Psoas muscle (tissue), 7 donors: ENCODE measurements at regions not wholly inside any gene's neighbourhood (a gene's known extent, or its start where the extent isn't known, plus 50 kb on each side); places are given as distances from the start of the nearest gene placed in this dataset.

Experiments used
- ATAC-seq, 4 donors: fragments of 200-7000 bp; cut with Tn5 transposase; one replicate each; pipeline ENCODE4 v1.9.1; 2020; ENCODE audit warnings: moderate library complexity in 3 of 4, mild to moderate bottlenecking in 2 of 4
- DNase-seq, 2 donors: peaks; one replicate each; pipeline ENCODE4 v3.0.0-alpha.2; 2020
- H3K27ac ChIP-seq: fragments of 200-600 bp; one replicate; pipeline ENCODE4 v1.8.0; 2022
- H3K27me3 ChIP-seq, 3 donors: fragments of 200-600 bp in 1 of 3; one replicate each; pipeline versions ENCODE4 v1.6.1 to v1.8.0; 2013 to 2022; ENCODE audit warnings: low read length in 2 of 3, mild to moderate bottlenecking in 2 of 3, moderate library complexity in 1 of 3; ENCODE audit not compliant: insufficient read depth in 3 of 3
- H3K36me3 ChIP-seq, 2 donors: fragments of 200-600 bp in 1 of 2; one replicate each; pipeline versions ENCODE4 v1.6.1 to v1.8.0; 2013 to 2022; ENCODE audit warnings: low read depth in 1 of 2, mild to moderate bottlenecking in 1 of 2, moderate library complexity in 1 of 2; ENCODE audit not compliant: insufficient read depth in 1 of 2
- H3K4me1 ChIP-seq: fragments of 200-600 bp; one replicate; pipeline ENCODE4 v1.8.0; 2022
- H3K4me3 ChIP-seq: fragments of 200-600 bp; one replicate; pipeline ENCODE4 v1.8.0; 2022; ENCODE audit warnings: mild to moderate bottlenecking
- H3K9me3 ChIP-seq: fragments of 200-600 bp; one replicate; pipeline ENCODE4 v1.8.0; 2022
- WGBS, 3 donors: extraction: QIAGEN DNeasy Blood & Tissue Kit; methylation state at CpG; one replicate each; pipeline versions ENCODE4 v1.1.6 to v1.1.7; 2013; 5-methylcytosine and 5-hydroxymethylcytosine counted together
- intact Hi-C, 2 donors: fragments of 100-400 bp; cut with DNase I; formaldehyde crosslinking; loops; one replicate each; pipeline versions ENCODE4 v1.11.0 to v1.14.2; 2022
- TF ChIP-seq, protein P1 (sequence below): fragments of 200-600 bp; IDR thresholded peaks from one replicate; pipeline ENCODE4 v1.8.0; 2022; ENCODE audit warnings: antibody characterized with exemption
- donor health status: healthy with polysubstance abuse.
- donor health status: DM: no; HTN: no; CAD: no; lungs with moderate emphysema.
- donor health status: Bipolar disorder and iron deficiency.
- donor health status: healthy.
- donor health status: DM: yes; HTN: yes; CAD: no.
- donor health status: DM: no; HTN: no; CAD: no.
- donor health status: DM: yes; HTN: yes; CAD: no.

DNA sequence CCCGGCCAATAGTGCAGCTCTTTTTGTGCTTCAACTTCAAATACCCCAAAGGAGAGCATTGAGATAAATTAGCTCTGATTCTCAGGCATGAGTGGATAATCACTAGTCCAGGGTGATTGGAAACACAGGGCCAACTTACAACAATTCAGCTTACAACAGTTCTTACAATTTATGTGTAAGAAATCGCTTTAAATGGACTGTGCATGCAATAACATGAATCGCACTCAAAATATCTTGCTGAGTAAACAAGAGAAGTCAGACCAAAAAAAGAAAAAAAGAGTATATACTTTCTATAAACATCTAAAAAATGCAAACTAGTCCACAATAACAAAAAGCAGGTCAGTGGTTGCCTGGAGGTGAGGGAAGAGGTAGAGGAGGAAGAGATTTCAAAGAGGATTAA, 150.6 kb upstream of the EDIL3 start:
- ATAC-seq (no peak), DNase-seq (no peak)
- intact Hi-C loops: no loop called here
- Histone ChIP-seq H3K36me3 (no peaks in the 10 kb centered on the region), H3K4me1 (no peaks in the 10 kb centered on the region), H3K27me3 (no peaks in the 10 kb centered on the region), H3K4me3 (no peak overlapping the region), H3K27ac (no peak overlapping the region), H3K9me3 (no peaks in the 10 kb centered on the region)
- WGBS, 3 donors: 88 to 93% (median 88%) methylated on average over 3 of the region's 3 CpGs
- TF ChIP-seq, protein P1, sequence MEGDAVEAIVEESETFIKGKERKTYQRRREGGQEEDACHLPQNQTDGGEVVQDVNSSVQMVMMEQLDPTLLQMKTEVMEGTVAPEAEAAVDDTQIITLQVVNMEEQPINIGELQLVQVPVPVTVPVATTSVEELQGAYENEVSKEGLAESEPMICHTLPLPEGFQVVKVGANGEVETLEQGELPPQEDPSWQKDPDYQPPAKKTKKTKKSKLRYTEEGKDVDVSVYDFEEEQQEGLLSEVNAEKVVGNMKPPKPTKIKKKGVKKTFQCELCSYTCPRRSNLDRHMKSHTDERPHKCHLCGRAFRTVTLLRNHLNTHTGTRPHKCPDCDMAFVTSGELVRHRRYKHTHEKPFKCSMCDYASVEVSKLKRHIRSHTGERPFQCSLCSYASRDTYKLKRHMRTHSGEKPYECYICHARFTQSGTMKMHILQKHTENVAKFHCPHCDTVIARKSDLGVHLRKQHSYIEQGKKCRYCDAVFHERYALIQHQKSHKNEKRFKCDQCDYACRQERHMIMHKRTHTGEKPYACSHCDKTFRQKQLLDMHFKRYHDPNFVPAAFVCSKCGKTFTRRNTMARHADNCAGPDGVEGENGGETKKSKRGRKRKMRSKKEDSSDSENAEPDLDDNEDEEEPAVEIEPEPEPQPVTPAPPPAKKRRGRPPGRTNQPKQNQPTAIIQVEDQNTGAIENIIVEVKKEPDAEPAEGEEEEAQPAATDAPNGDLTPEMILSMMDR: no peak

DNA sequence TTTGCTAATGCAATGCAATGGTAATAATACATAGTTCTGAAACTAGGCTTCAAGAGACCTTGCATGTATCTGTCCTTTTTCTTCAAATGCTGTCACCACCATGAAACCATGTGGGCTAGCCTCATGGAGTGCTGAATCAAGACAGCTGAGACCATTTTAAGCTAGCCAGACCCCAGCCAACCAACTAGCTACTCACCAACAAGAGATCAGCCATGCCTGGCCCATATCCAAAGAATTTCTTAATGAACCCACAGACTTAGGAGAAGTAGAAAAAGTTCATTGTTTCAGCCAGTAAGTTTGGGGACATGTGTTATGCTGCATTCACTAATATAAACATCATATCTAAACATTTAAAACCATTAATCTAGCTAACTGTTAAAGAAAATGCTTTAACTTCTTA, 139.8 kb upstream of the EDIL3 start:
- no peaks in the 10 kb centered on the region for H3K9me3 ChIP-seq
- DNase-seq (no peak), ATAC-seq (no peak)
- no peaks in the 10 kb centered on the region for H3K27me3 ChIP-seq
- no peak overlapping the region for H3K27ac ChIP-seq
- intact Hi-C loops: no loop called here
- no peaks in the 10 kb centered on the region for H3K36me3 ChIP-seq
- TF ChIP-seq, protein P1: no peak
- no peaks in the 10 kb centered on the region for H3K4me1 ChIP-seq
- H3K4me3 ChIP-seq: no peak overlapping the region

DNA sequence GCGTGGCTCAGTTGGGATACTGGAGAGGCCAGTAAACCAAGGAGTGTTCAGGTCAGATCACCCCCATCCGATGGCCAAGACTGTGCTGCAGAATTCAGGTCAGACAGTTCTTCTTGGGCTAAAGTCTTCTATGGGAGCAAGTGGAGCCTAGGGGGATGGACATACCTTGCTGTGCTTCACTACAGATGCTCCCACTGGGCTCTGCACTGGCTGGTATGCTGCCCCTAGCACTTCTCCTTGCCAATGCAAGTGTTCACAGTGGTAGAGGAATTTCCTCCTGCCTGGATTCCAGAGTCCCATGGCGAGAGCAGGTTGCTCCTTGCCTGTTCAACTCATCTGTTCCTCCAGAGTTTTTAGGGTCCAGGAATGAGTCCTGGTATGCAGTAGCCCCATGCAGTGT, 134.2 kb upstream of the EDIL3 start:
- WGBS, 3 donors: 77 to 90% (median 78%) methylated on average over 3 of the region's 3 CpGs
- no peak for ATAC-seq

DNA sequence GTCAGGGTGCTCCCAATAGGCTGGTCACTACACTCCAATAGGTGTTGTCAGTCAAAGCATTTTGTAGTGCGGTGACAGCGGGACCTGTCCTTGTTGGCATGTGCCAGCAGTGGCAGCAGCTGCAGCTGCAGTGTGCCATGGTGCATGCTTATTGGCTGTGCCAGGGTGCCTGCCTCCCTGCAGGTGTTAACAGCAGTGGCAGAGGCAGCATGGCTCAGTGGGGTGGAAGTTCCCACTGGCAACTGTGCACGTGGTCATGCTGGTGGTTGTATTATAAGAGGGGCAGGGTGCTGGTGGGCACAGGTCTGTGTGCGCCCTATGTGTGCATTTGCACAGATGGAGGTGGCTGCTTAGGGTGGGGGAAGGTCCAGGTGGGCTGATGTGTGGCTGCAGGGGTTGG, 133.7 kb upstream of the EDIL3 start:
- Histone ChIP-seq H3K4me1 (no peaks in the 10 kb centered on the region), H3K4me3 (no peak overlapping the region), H3K9me3 (no peaks in the 10 kb centered on the region), H3K36me3 (no peaks in the 10 kb centered on the region), H3K27ac (no peak overlapping the region), H3K27me3 (no peaks in the 10 kb centered on the region)
- no peak for DNase-seq
- WGBS, 3 donors: 82 to 90% (median 83%) methylated on average over 4 of the region's 4 CpGs
- TF ChIP-seq, protein P1: no peak
- intact Hi-C loops: no loop called here
- no peak for ATAC-seq

More for the DNA sequence above, 134.2 kb upstream of the EDIL3 start:
- H3K27ac ChIP-seq: no peak overlapping the region
- no peaks in the 10 kb centered on the region for H3K4me1 ChIP-seq
- H3K27me3 ChIP-seq: no peaks in the 10 kb centered on the region
- intact Hi-C loops: no loop called here
- no peak overlapping the region for H3K4me3 ChIP-seq
- no peaks in the 10 kb centered on the region for H3K9me3 ChIP-seq
- TF ChIP-seq, protein P1: no peak
- H3K36me3 ChIP-seq: no peaks in the 10 kb centered on the region
- DNase-seq: no peak

DNA sequence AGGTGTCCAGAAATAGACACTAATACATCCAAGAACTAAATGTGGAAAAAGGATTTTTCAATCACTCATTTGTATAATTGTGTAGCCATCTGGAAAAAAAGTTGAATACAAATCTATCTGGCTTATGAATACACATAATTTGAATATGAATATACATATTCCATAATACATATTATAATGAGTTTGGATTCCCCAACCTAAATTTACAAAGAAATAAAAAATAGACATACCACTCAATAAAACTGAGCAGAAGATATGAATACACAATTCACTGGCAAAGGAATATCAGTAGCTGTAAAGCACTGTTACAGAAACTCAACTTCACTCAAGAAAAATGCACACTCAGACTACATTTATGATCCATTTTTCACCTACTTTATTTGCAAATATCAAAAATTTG, 121.9 kb upstream of the EDIL3 start:
- ATAC-seq (no peak), DNase-seq (no peak)
- H3K9me3 ChIP-seq: no peaks in the 10 kb centered on the region
- H3K27ac ChIP-seq: no peak overlapping the region
- no peak overlapping the region for H3K4me3 ChIP-seq
- TF ChIP-seq, protein P1: no peak
- intact Hi-C loops: no loop called here
- H3K27me3 ChIP-seq: no peaks in the 10 kb centered on the region
- H3K36me3 ChIP-seq: no peaks in the 10 kb centered on the region
- H3K4me1 ChIP-seq: no peaks in the 10 kb centered on the region
